Fibroblast of lung (primary cell): ENCODE measurements at regions not wholly inside any gene's neighbourhood (a gene's known extent, or its start where the extent isn't known, plus 50 kb on each side); places are given as distances from the start of the nearest gene placed in this dataset.

Experiments used
- DNase-seq, 2 donors: peaks; one replicate each; pipeline versions ENCODE4 v3.0.0 to v3.0.0-alpha.2; 2010; ENCODE audit warnings: low read depth in 2 of 2
- H2AFZ ChIP-seq: 2 replicates; pipeline ENCODE4 v1.5.1; 2012; ENCODE audit warnings: low read length, control low read depth, inconsistent platforms
- H3K27ac ChIP-seq: 2 replicates; pipeline ENCODE4 v1.5.1; 2011; ENCODE audit warnings: low read length, control low read depth; ENCODE audit not compliant: insufficient read depth
- H3K27me3 ChIP-seq: 2 replicates; pipeline ENCODE4 v1.5.1; 2011; ENCODE audit warnings: mild to moderate bottlenecking, low read length; ENCODE audit not compliant: control insufficient read depth, insufficient read depth
- H3K36me3 ChIP-seq: 2 replicates; pipeline ENCODE4 v1.5.1; 2011; ENCODE audit warnings: low read length; ENCODE audit not compliant: control insufficient read depth, insufficient read depth
- H3K4me1 ChIP-seq: 2 replicates; pipeline ENCODE4 v1.5.1; 2011; ENCODE audit warnings: low read length; ENCODE audit not compliant: control insufficient read depth, insufficient read depth; ENCODE audit errors: extremely low read depth
- H3K4me2 ChIP-seq: 2 replicates; pipeline ENCODE4 v1.5.1; 2011; ENCODE audit warnings: low read length, control low read depth; ENCODE audit not compliant: insufficient read depth; ENCODE audit errors: extremely low read depth
- H3K4me3 ChIP-seq, 4 experiments: fragments of 200-600 bp in 1 of 4; sonication (generic) in 1 of 4; replicated peaks in 1 of 4; 2 replicates each; pipeline ENCODE4 v1.5.1; 2011 to 2016; ENCODE audit warnings: low read length in 4 of 4, low read depth in 3 of 4, mild to moderate bottlenecking in 3 of 4, control low read depth in 2 of 4, inconsistent platforms in 1 of 4, mixed read lengths in 1 of 4; ENCODE audit not compliant: insufficient read depth in 1 of 4; ENCODE audit errors: control extremely low read depth in 1 of 4
- H3K79me2 ChIP-seq: 2 replicates; pipeline ENCODE4 v1.5.1; 2012; ENCODE audit warnings: mild to moderate bottlenecking, low read length, inconsistent platforms; ENCODE audit not compliant: control insufficient read depth, insufficient read depth
- H3K9ac ChIP-seq: 2 replicates; pipeline ENCODE4 v1.5.1; 2011; ENCODE audit warnings: mild to moderate bottlenecking, low read length, control low read depth; ENCODE audit not compliant: insufficient read depth
- H3K9me3 ChIP-seq: 2 replicates; pipeline ENCODE4 v1.5.1; 2012; ENCODE audit warnings: low read depth, low read length; ENCODE audit not compliant: control insufficient read depth, insufficient read depth
- H4K20me1 ChIP-seq: 2 replicates; pipeline ENCODE4 v1.5.1; 2011; ENCODE audit warnings: low read length; ENCODE audit not compliant: control insufficient read depth, insufficient read depth; ENCODE audit errors: extremely low read depth
- CTCF ChIP-seq, 2 donors: IDR thresholded peaks in 1 of 2; conservative IDR thresholded peaks in 1 of 2; 1 replicate in 1 of 2; 2 replicates in 1 of 2; pipeline ENCODE4 v1.5.1; 2011 to 2012; ENCODE audit warnings: low read length in 2 of 2, control low read depth in 1 of 2, inconsistent platforms in 1 of 2, low read depth in 1 of 2, mild to moderate bottlenecking in 1 of 2
- EZH2 ChIP-seq: IDR thresholded peaks from 2 replicates; pipeline ENCODE4 v1.5.1; 2012; ENCODE audit warnings: low read length, control low read depth, mild to moderate bottlenecking; ENCODE audit errors: missing control alignments

GRCh38 chr13:73962284-73962683 is 171.9 kb downstream of the KLF12 start:
- Histone ChIP-seq H3K4me2 (no peak overlapping the region), H4K20me1 (no peaks in the 10 kb centered on the region), H3K27ac (no peak overlapping the region), H3K4me3 (no peak overlapping the region), H3K4me1 (no peaks in the 10 kb centered on the region), H3K9me3 (no peaks in the 10 kb centered on the region), H3K9ac (no peak overlapping the region), H3K36me3 (no peaks in the 10 kb centered on the region), H2AFZ (no peak overlapping the region), H3K27me3 (no peaks in the 10 kb centered on the region), H3K79me2 (peaks cover 3% of the 10 kb centered on the region)
- TF ChIP-seq CTCF (conservative IDR thresholded peaks at IDR 0.05 in 1 of 2, IDR thresholded peaks at IDR 0.05 in 1 of 2; ENCODE audit: low read depth in 1 of 2, low read length in 2 of 2) = no peak
- TF ChIP-seq EZH2 = no peak
- no peak for DNase-seq

DNA sequence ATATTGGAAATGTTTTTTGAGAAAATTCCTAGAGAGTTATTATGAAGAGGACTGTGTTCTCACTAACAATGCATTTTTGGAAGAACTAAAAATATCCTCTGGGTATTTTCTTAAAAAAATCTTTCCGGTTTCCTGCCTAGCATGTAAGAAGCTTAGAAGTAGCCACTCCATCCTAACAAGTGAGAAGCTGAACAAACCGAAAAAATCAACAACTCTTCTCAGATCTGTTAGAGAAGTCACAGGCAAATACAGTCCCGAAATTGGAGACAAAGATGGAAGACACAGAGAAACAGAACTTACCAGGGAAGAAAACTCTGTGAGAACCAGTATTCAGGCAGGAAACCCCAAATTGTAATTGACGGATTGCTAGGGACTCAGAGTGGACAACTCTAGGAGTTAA is 173.0 kb downstream of the KLF12 start:
- Histone ChIP-seq H3K4me3 (no peak overlapping the region), H3K36me3 (no peaks in the 10 kb centered on the region), H3K4me1 (no peaks in the 10 kb centered on the region), H3K79me2 (peaks cover 3% of the 10 kb centered on the region), H4K20me1 (no peaks in the 10 kb centered on the region), H2AFZ (no peak overlapping the region), H3K27me3 (no peaks in the 10 kb centered on the region), H3K9ac (no peak overlapping the region), H3K27ac (no peak overlapping the region), H3K4me2 (no peak overlapping the region), H3K9me3 (no peaks in the 10 kb centered on the region)
- DNase-seq = no peak
- no peak for TF ChIP-seq EZH2
- no peak for TF ChIP-seq CTCF (conservative IDR thresholded peaks at IDR 0.05 in 1 of 2, IDR thresholded peaks at IDR 0.05 in 1 of 2; ENCODE audit: low read depth in 1 of 2, low read length in 2 of 2)

DNA sequence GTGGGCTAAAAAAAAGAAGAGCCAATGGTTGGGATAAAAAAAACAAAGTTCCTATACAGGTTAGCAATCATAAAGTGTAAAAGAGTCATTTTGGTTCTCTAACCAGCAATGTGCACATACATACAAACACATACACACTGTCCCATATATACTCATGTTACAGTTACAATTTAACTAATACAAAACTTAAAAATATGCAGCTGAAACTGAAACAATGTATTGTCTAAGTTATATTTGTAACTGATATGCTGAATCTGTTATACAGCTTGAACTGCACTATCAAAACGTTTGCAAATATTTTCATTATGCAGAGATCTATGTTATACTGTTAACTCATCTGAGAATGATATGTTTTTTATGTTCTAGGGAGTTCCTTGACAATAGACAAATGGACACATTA is 173.7 kb downstream of the KLF12 start:
- no peak for DNase-seq
- H3K79me2 ChIP-seq = peaks cover 2% of the 10 kb centered on the region
- TF ChIP-seq EZH2 = no peak
- TF ChIP-seq CTCF (conservative IDR thresholded peaks at IDR 0.05 in 1 of 2, IDR thresholded peaks at IDR 0.05 in 1 of 2; ENCODE audit: low read depth in 1 of 2, low read length in 2 of 2) = no peak

More for the DNA sequence above, 173.7 kb downstream of the KLF12 start:
- Histone ChIP-seq H3K27ac (no peak overlapping the region), H3K36me3 (no peaks in the 10 kb centered on the region), H3K4me2 (no peak overlapping the region), H3K4me3 (no peak overlapping the region), H3K9ac (no peak overlapping the region), H3K4me1 (no peaks in the 10 kb centered on the region), H2AFZ (no peak overlapping the region), H4K20me1 (no peaks in the 10 kb centered on the region), H3K27me3 (no peaks in the 10 kb centered on the region), H3K9me3 (no peaks in the 10 kb centered on the region)
